ENCODE measurements at regions not wholly inside any gene's neighbourhood (a gene's known extent, or its start where the extent isn't known, plus 50 kb on each side); places are given as distances from the start of the nearest gene placed in this dataset.

DNA sequence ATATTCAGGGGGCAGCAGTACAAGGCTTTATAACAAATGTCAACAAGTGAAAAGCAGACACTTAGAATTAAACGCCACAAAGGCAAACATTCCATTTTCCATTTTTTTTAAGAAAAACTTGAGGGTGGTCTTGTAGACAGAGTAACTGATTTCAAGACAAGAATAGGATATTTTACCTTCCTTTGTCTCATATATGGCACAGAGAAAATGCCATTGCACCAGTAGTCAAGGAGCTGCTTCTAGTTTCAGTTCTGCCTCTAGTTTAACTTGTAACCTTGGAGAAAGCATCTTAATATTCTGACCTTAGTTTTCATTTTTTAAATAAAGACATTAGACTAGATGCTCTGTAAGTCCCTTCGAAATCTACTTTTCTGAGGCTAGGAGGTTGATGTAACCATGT, 355.3 kb upstream of the KCNN2 start:
- TF ChIP-seq EP300 (IDR thresholded peaks at IDR 0.05) (no peak), POLR2AphosphoS5 (IDR thresholded peaks at IDR 0.05) (no peak), POLR2A (IDR thresholded peaks at IDR 0.05) (no peak)
- TF ChIP-seq, protein P1, sequence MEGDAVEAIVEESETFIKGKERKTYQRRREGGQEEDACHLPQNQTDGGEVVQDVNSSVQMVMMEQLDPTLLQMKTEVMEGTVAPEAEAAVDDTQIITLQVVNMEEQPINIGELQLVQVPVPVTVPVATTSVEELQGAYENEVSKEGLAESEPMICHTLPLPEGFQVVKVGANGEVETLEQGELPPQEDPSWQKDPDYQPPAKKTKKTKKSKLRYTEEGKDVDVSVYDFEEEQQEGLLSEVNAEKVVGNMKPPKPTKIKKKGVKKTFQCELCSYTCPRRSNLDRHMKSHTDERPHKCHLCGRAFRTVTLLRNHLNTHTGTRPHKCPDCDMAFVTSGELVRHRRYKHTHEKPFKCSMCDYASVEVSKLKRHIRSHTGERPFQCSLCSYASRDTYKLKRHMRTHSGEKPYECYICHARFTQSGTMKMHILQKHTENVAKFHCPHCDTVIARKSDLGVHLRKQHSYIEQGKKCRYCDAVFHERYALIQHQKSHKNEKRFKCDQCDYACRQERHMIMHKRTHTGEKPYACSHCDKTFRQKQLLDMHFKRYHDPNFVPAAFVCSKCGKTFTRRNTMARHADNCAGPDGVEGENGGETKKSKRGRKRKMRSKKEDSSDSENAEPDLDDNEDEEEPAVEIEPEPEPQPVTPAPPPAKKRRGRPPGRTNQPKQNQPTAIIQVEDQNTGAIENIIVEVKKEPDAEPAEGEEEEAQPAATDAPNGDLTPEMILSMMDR (IDR thresholded peaks at IDR 0.05): no peak
